CD4-positive, alpha-beta T cell treated with Interferon alpha-2 for 1 hour (primary cell): ENCODE measurements at regions not wholly inside any gene's neighbourhood (a gene's known extent, or its start where the extent isn't known, plus 50 kb on each side); places are given as distances from the start of the nearest gene placed in this dataset.

Experiments
- DNase-seq, 2 donors: peaks; one replicate each; pipeline ENCODE4 v3.0.0-alpha.2; 2020 to 2022

- DNase-seq: no peak
Observed at GRCh38 chr16:72399811-72400210, 227.9 kb upstream of the PMFBP1 start.

GRCh38 chr16:72397876-72398275 is 225.9 kb upstream of the PMFBP1 start:
- DNase-seq: no peak

GRCh38 chr16:72394526-72394925 is 222.6 kb upstream of the PMFBP1 start:
- no peak for DNase-seq

- DNase-seq: no peak
Observed at GRCh38 chr16:72389791-72390190, 217.8 kb upstream of the PMFBP1 start.

GRCh38 chr16:72388007-72388406 is 216.1 kb upstream of the PMFBP1 start:
- no peak for DNase-seq

GRCh38 chr16:72384651-72385050 is 212.7 kb upstream of the PMFBP1 start:
- DNase-seq: no peak

- DNase-seq: no peak
Observed at GRCh38 chr16:72380283-72380682, 208.3 kb upstream of the PMFBP1 start.

- DNase-seq: no peak
Observed at GRCh38 chr16:72373201-72373600, 201.2 kb upstream of the PMFBP1 start.

GRCh38 chr16:72372087-72373045 is 200.4 kb upstream of the PMFBP1 start:
- DNase-seq: no peak

GRCh38 chr16:72371307-72372086 is 199.5 kb upstream of the PMFBP1 start:
- no peak for DNase-seq

GRCh38 chr16:72369274-72369673 is 197.3 kb upstream of the PMFBP1 start:
- DNase-seq: no peak

- DNase-seq: no peak
Observed at GRCh38 chr16:72367851-72368250, 195.9 kb upstream of the PMFBP1 start.

GRCh38 chr16:72362973-72363372 is 191.0 kb upstream of the PMFBP1 start:
- DNase-seq: no peak

- no peak for DNase-seq
Observed at GRCh38 chr16:72362476-72362875, 190.5 kb upstream of the PMFBP1 start.

GRCh38 chr16:72357910-72358309 is 186.0 kb upstream of the PMFBP1 start:
- DNase-seq: no peak

GRCh38 chr16:72355561-72355960 is 183.6 kb upstream of the PMFBP1 start:
- no peak for DNase-seq

- no peak for DNase-seq
Observed at GRCh38 chr16:72349719-72350118, 177.8 kb upstream of the PMFBP1 start.

- DNase-seq: no peak
Observed at GRCh38 chr16:72332926-72333325, 161.0 kb upstream of the PMFBP1 start.

- DNase-seq: no peak
Observed at GRCh38 chr16:72324578-72324977, 152.6 kb upstream of the PMFBP1 start.

- DNase-seq: no peak
Observed at GRCh38 chr16:72317446-72317845, 145.5 kb upstream of the PMFBP1 start.

GRCh38 chr16:72313903-72314302 is 141.9 kb upstream of the PMFBP1 start:
- DNase-seq: no peak

GRCh38 chr16:72312828-72313227 is 140.9 kb upstream of the PMFBP1 start:
- no peak for DNase-seq

GRCh38 chr16:72311426-72311825 is 139.5 kb upstream of the PMFBP1 start:
- no peak for DNase-seq

- DNase-seq: no peak
Observed at GRCh38 chr16:72309001-72309400, 137.0 kb upstream of the PMFBP1 start.
